ES-I3 (cell line): ENCODE measurements at regions not wholly inside any gene's neighbourhood (a gene's known extent, or its start where the extent isn't known, plus 50 kb on each side); places are given as distances from the start of the nearest gene placed in this dataset.

ENCODE experiments used
- H3K36me3 ChIP-seq: 2 replicates; pipeline ENCODE4 v1.6.1; 2013; ENCODE audit warnings: mild to moderate bottlenecking, low read length, control low read depth, moderate library complexity; ENCODE audit not compliant: insufficient read depth
- H3K4me1 ChIP-seq: 2 replicates; pipeline ENCODE4 v1.6.1; 2013; ENCODE audit warnings: mild to moderate bottlenecking, control low read depth, low read length; ENCODE audit not compliant: insufficient read depth
- H3K9ac ChIP-seq: 2 replicates; pipeline ENCODE4 v1.6.1; 2013; ENCODE audit warnings: low read depth, mild to moderate bottlenecking, low read length, moderate library complexity
- H3K9me3 ChIP-seq: 2 replicates; pipeline ENCODE4 v1.6.1; 2013; ENCODE audit warnings: mild to moderate bottlenecking, low read length, moderate library complexity; ENCODE audit not compliant: control insufficient read depth, insufficient read depth

GRCh38 chr13:84137292-84137691 is 255.0 kb upstream of the SLITRK1 start:
- H3K36me3 ChIP-seq = no peaks in the 10 kb centered on the region
- H3K9me3 ChIP-seq = no peaks in the 10 kb centered on the region
- no peak overlapping the region for H3K9ac ChIP-seq
- H3K4me1 ChIP-seq = no peaks in the 10 kb centered on the region; the same call in 1 of the 2 replicates

- no peak overlapping the region for H3K9ac ChIP-seq
- no peaks in the 10 kb centered on the region; the same call in 1 of the 2 replicates for H3K4me1 ChIP-seq
- no peaks in the 10 kb centered on the region for H3K36me3 ChIP-seq
- H3K9me3 ChIP-seq = no peaks in the 10 kb centered on the region
These were observed 254.3 kb upstream of the SLITRK1 start for GRCh38 chr13:84136582-84136981.

- Histone ChIP-seq H3K4me1 (no peaks in the 10 kb centered on the region), H3K9ac (no peak overlapping the region), H3K9me3 (no peaks in the 10 kb centered on the region), H3K36me3 (no peaks in the 10 kb centered on the region)
These were observed 250.2 kb upstream of the SLITRK1 start for GRCh38 chr13:84132491-84132890.

- Histone ChIP-seq H3K36me3 (no peaks in the 10 kb centered on the region), H3K4me1 (no peaks in the 10 kb centered on the region), H3K9ac (no peak overlapping the region), H3K9me3 (no peaks in the 10 kb centered on the region)
These were observed 249.0 kb upstream of the SLITRK1 start for GRCh38 chr13:84131249-84131648.

- no peaks in the 10 kb centered on the region for H3K4me1 ChIP-seq
- no peaks in the 10 kb centered on the region for H3K9me3 ChIP-seq
- no peak overlapping the region for H3K9ac ChIP-seq
- no peaks in the 10 kb centered on the region for H3K36me3 ChIP-seq
These were observed 248.3 kb upstream of the SLITRK1 start for GRCh38 chr13:84130495-84131114.

GRCh38 chr13:84129966-84130365 is 247.7 kb upstream of the SLITRK1 start:
- Histone ChIP-seq H3K4me1 (no peaks in the 10 kb centered on the region), H3K9me3 (no peaks in the 10 kb centered on the region), H3K9ac (no peak overlapping the region), H3K36me3 (no peaks in the 10 kb centered on the region)

GRCh38 chr13:84127597-84128128 is 245.4 kb upstream of the SLITRK1 start:
- Histone ChIP-seq H3K9ac (no peak overlapping the region), H3K4me1 (no peaks in the 10 kb centered on the region), H3K36me3 (no peaks in the 10 kb centered on the region), H3K9me3 (no peaks in the 10 kb centered on the region)

- Histone ChIP-seq H3K9ac (no peak overlapping the region), H3K4me1 (no peaks in the 10 kb centered on the region), H3K9me3 (no peaks in the 10 kb centered on the region), H3K36me3 (no peaks in the 10 kb centered on the region)
These were observed 244.4 kb upstream of the SLITRK1 start for GRCh38 chr13:84126671-84127171.

GRCh38 chr13:84121456-84121855 is 239.2 kb upstream of the SLITRK1 start:
- Histone ChIP-seq H3K9me3 (no peaks in the 10 kb centered on the region), H3K9ac (no peak overlapping the region), H3K36me3 (no peaks in the 10 kb centered on the region), H3K4me1 (no peaks in the 10 kb centered on the region)

GRCh38 chr13:84118839-84119409 is 236.7 kb upstream of the SLITRK1 start:
- no peaks in the 10 kb centered on the region for H3K4me1 ChIP-seq
- H3K36me3 ChIP-seq = no peaks in the 10 kb centered on the region
- no peak overlapping the region for H3K9ac ChIP-seq
- H3K9me3 ChIP-seq = no peaks in the 10 kb centered on the region

GRCh38 chr13:84098273-84098672 is 216.0 kb upstream of the SLITRK1 start:
- H3K36me3 ChIP-seq = no peaks in the 10 kb centered on the region

GRCh38 chr13:84097148-84097547 is 214.9 kb upstream of the SLITRK1 start:
- no peaks in the 10 kb centered on the region for H3K36me3 ChIP-seq
- no peaks in the 10 kb centered on the region for H3K9me3 ChIP-seq
- H3K9ac ChIP-seq = no peak overlapping the region
- no peaks in the 10 kb centered on the region for H3K4me1 ChIP-seq

More at GRCh38 chr13:84098273-84098672, 216.0 kb upstream of the SLITRK1 start:
- Histone ChIP-seq H3K9ac (no peak overlapping the region), H3K9me3 (no peaks in the 10 kb centered on the region), H3K4me1 (no peaks in the 10 kb centered on the region)

- Histone ChIP-seq H3K9ac (no peak overlapping the region), H3K9me3 (no peaks in the 10 kb centered on the region), H3K36me3 (no peaks in the 10 kb centered on the region), H3K4me1 (no peaks in the 10 kb centered on the region)
These were observed 213.9 kb upstream of the SLITRK1 start for GRCh38 chr13:84096216-84096615.

- no peaks in the 10 kb centered on the region for H3K36me3 ChIP-seq
These were observed 206.7 kb upstream of the SLITRK1 start for GRCh38 chr13:84088996-84089395.

GRCh38 chr13:84086847-84087162 is 204.5 kb upstream of the SLITRK1 start:
- Histone ChIP-seq H3K9me3 (no peaks in the 10 kb centered on the region), H3K9ac (no peak overlapping the region), H3K36me3 (no peaks in the 10 kb centered on the region), H3K4me1 (no peaks in the 10 kb centered on the region)

More at GRCh38 chr13:84088996-84089395, 206.7 kb upstream of the SLITRK1 start:
- Histone ChIP-seq H3K4me1 (no peaks in the 10 kb centered on the region), H3K9me3 (no peaks in the 10 kb centered on the region), H3K9ac (no peak overlapping the region)
